ENCODE measurements at regions not wholly inside any gene's neighbourhood (a gene's known extent, or its start where the extent isn't known, plus 50 kb on each side); places are given as distances from the start of the nearest gene placed in this dataset.

DNA sequence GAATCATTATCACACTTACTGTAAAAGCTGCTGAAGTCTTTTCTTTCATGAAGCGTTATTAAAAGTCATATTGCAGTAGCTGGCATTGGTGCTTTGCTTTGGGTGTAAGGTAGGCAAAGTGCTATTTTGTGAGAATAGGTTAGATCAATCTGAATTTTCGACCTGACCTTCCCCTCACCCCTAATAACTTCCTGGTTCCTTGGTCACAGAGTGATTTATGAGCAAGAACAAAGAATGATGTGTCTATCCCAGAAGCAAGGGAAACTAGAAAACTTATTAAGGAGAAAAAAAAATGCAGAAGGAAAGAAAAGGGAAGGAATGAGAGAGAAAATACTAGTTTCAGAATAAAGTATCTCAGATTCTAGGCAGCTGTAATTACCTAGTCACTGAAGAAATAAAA lies 163.1 kb upstream of the MEIS1 start:
- TF ChIP-seq CHD2 (IDR thresholded peaks at IDR 0.05; ENCODE audit: low read length), result no peak
- TF ChIP-seq CREB1 (IDR thresholded peaks at IDR 0.05), result no peak
- no peak overlapping the region for H2AFZ ChIP-seq (ENCODE audit: low read length)
- 0 out of 4 replicates have a peak, but pooled peaks cover 0 to 2% of the 10 kb centered on the region in 2 experiments for H3K79me2 ChIP-seq (ENCODE audit: control insufficient read depth in 1 of 2, insufficient read depth in 2 of 2, low read length in 2 of 2)
- H2BK20ac ChIP-seq (ENCODE audit: low read length), result no peak overlapping the region
- H3K27ac ChIP-seq (ENCODE audit: low read depth, low read length), result no peak overlapping the region
- H3K9ac ChIP-seq (replicated peaks in 1 of 4; ENCODE audit: extremely low read depth in 1 of 4, low read depth in 3 of 4, low read length in 3 of 4), result no peak overlapping the region
- no peaks in the 10 kb centered on the region for H3K23me2 ChIP-seq (ENCODE audit: low read depth, low read length)
- H3K56ac ChIP-seq (replicated peaks; ENCODE audit: insufficient read length, low read depth, low read length), result no peak overlapping the region
- H4K8ac ChIP-seq (ENCODE audit: extremely low read depth, insufficient read depth, low read length), result no peak overlapping the region
- no peaks in the 10 kb centered on the region for H4K20me1 ChIP-seq (replicated peaks in 1 of 2; ENCODE audit: control insufficient read depth in 1 of 2, insufficient read depth in 2 of 2, low read length in 2 of 2)
- H3K79me1 ChIP-seq (ENCODE audit: low read depth, low read length), result no peaks in the 10 kb centered on the region
- peaks cover 0 to 4% (median 0%) of the 10 kb centered on the region in 4 experiments; a peak in 2 of 8 replicates for H3K36me3 ChIP-seq (ENCODE audit: control insufficient read depth in 2 of 4, insufficient read depth in 4 of 4, low read length in 3 of 4)
- H3K4me3 ChIP-seq (ENCODE audit: extremely low read depth in 1 of 4, insufficient read depth in 2 of 4, low read depth in 3 of 4, low read length in 4 of 4), result no peak overlapping the region
- no peaks in the 10 kb centered on the region for H3K9me3 ChIP-seq (ENCODE audit: insufficient read depth in 2 of 2, low read depth in 1 of 2, low read length in 1 of 2)
- no peak overlapping the region for H2BK5ac ChIP-seq (ENCODE audit: low read depth, low read length)
- no peak overlapping the region for H3K4me2 ChIP-seq (ENCODE audit: insufficient read depth in 1 of 2, low read depth in 2 of 2, low read length in 2 of 2)
- H2BK12ac ChIP-seq (ENCODE audit: low read depth, low read length), result no peak overlapping the region
- no peak overlapping the region for H3K14ac ChIP-seq (ENCODE audit: insufficient read length)
- ChIA-PET CTCF (ENCODE audit: partially characterized antibody) (no interaction called here), POLR2A (ENCODE audit: partially characterized antibody) (interaction anchor here (0.6 kb wide), 2 partner anchors 272 to 941 kb away, joined by 3 to 4 read pairs; no protein-coding TSS in a partner anchor)
- no peak overlapping the region for H3K18ac ChIP-seq (ENCODE audit: extremely low read depth, low read length)
- H3K23ac ChIP-seq (ENCODE audit: insufficient read length), result no peak overlapping the region
- WGBS, 2 experiments (ENCODE audit: extremely low coverage in 1 of 2, insufficient coverage in 1 of 2, insufficient read length in 1 of 2, insufficient replicate concordance in 2 of 2, low coverage in 1 of 2, low lambda C conversion rate in 2 of 2, missing lambda C conversion rate in 1 of 2), result 85% methylated on average over 2 of the region's 2 CpGs; no CpG with 5 or more reads in 1 of the 2 experiments
- no peak overlapping the region for H2BK15ac ChIP-seq (ENCODE audit: low read length)
- no peak overlapping the region for H4K91ac ChIP-seq (replicated peaks; ENCODE audit: insufficient read length, low read length)
- no peak overlapping the region for H4K5ac ChIP-seq (ENCODE audit: insufficient read length, low read depth, low read length)
- FAIRE-seq, result no peak
- no peak overlapping the region for H2AK5ac ChIP-seq (ENCODE audit: low read depth, low read length)
- DNase-seq (ENCODE audit: low read depth in 1 of 2, low spot score in 2 of 2), result no peak
- H2BK120ac ChIP-seq (replicated peaks; ENCODE audit: low read depth, low read length), result no peak overlapping the region
- H3K4ac ChIP-seq (replicated peaks; ENCODE audit: insufficient read length, low read depth, low read length), result no peak overlapping the region
- peaks cover 0 to 4% (median 3%) of the 10 kb centered on the region in 4 experiments; a peak in 2 of 7 replicates for H3K4me1 ChIP-seq (replicated peaks in 1 of 4; ENCODE audit: control insufficient read depth in 3 of 4, insufficient read depth in 4 of 4, low read length in 3 of 4)
- H3K27me3 ChIP-seq (replicated peaks in 1 of 4; ENCODE audit: control insufficient read depth in 3 of 4, extremely low read depth in 1 of 4, insufficient read depth in 3 of 4, low read length in 3 of 4), result no peaks in the 10 kb centered on the region
